H1 (cell line): ENCODE measurements at regions not wholly inside any gene's neighbourhood (a gene's known extent, or its start where the extent isn't known, plus 50 kb on each side); places are given as distances from the start of the nearest gene placed in this dataset.

ENCODE experiments used
- CTCF ChIA-PET: fragments of 300-600 bp; sonication (Branson Sonifier 250); formaldehyde crosslinking; loops from one replicate; lab custom pipeline; 2021; ENCODE audit not compliant: partially characterized antibody; lab: Charles Lee
- POLR2A ChIA-PET: fragments of 300-600 bp; sonication (Branson Sonifier 250); formaldehyde crosslinking; loops from one replicate; lab custom pipeline; 2021; ENCODE audit warnings: inconsistent platforms; ENCODE audit not compliant: partially characterized antibody; lab: Charles Lee
- DNase-seq, 2 experiments: peaks; one replicate each; pipeline versions ENCODE4 v3.0.0 to v3.0.0-alpha.2; 2010 to 2022; ENCODE audit warnings: low spot score in 2 of 2, low read depth in 1 of 2, mixed read lengths in 1 of 2
- FAIRE-seq: peaks from 2 replicates; lab custom pipeline; 2011; peaks lifted over from hg19 to GRCh38; lab: Jason Lieb, UNC
- H2AFZ ChIP-seq: 2 replicates; pipeline ENCODE4 v1.8.1; 2012; ENCODE audit warnings: low read length, inconsistent platforms
- H2AK5ac ChIP-seq: 2 replicates; pipeline ENCODE4 v1.6.1; 2013; ENCODE audit warnings: low read depth, low read length
- H2BK120ac ChIP-seq: replicated peaks from 2 replicates; pipeline ENCODE3; 2013; ENCODE audit warnings: low read depth, low read length, inconsistent platforms
- H2BK12ac ChIP-seq: 2 replicates; pipeline ENCODE4 v1.6.1; 2013; ENCODE audit warnings: low read depth, low read length
- H2BK15ac ChIP-seq: 2 replicates; pipeline ENCODE4 v1.6.1; 2013; ENCODE audit warnings: low read length
- H2BK20ac ChIP-seq: 2 replicates; pipeline ENCODE4 v1.6.1; 2013; ENCODE audit warnings: low read length
- H2BK5ac ChIP-seq: 2 replicates; pipeline ENCODE4 v1.6.1; 2013; ENCODE audit warnings: low read depth, low read length
- H3K14ac ChIP-seq: 2 replicates; pipeline ENCODE4 v1.6.1; 2013; ENCODE audit warnings: inconsistent platforms; ENCODE audit not compliant: insufficient read length
- H3K18ac ChIP-seq: 2 replicates; pipeline ENCODE4 v1.6.1; 2013; ENCODE audit warnings: low read length; ENCODE audit errors: extremely low read depth
- H3K23ac ChIP-seq: 2 replicates; pipeline ENCODE4 v1.6.1; 2013; ENCODE audit warnings: inconsistent platforms; ENCODE audit not compliant: insufficient read length
- H3K23me2 ChIP-seq: 2 replicates; pipeline ENCODE4 v1.6.1; 2013; ENCODE audit warnings: low read depth, low read length
- H3K27ac ChIP-seq: 2 replicates; pipeline ENCODE4 v1.6.1; 2011; ENCODE audit warnings: low read depth, low read length, inconsistent platforms
- H3K27me3 ChIP-seq, 4 experiments: replicated peaks in 1 of 4; 1 replicate in 1 of 4; 2 replicates in 3 of 4; pipeline versions ENCODE4 v1.6.1 to v1.8.1; 2011 to 2013; ENCODE audit warnings: low read length in 3 of 4, mild to moderate bottlenecking in 3 of 4, inconsistent platforms in 2 of 4, mixed read lengths in 2 of 4, moderate library complexity in 1 of 4; ENCODE audit not compliant: control insufficient read depth in 3 of 4, insufficient read depth in 3 of 4; ENCODE audit errors: extremely low read depth in 1 of 4
- H3K36me3 ChIP-seq, 4 experiments: 2 replicates each; pipeline versions ENCODE4 v1.6.1 to v1.8.1; 2011 to 2013; ENCODE audit warnings: mild to moderate bottlenecking in 4 of 4, low read length in 3 of 4, moderate library complexity in 2 of 4, control low read depth in 1 of 4, inconsistent platforms in 1 of 4; ENCODE audit not compliant: insufficient read depth in 4 of 4, control insufficient read depth in 2 of 4
- H3K4ac ChIP-seq: replicated peaks from 2 replicates; pipeline ENCODE3; 2013; ENCODE audit warnings: low read length, low read depth, mixed read lengths, inconsistent platforms; ENCODE audit not compliant: insufficient read length
- H3K4me1 ChIP-seq, 4 experiments: replicated peaks in 1 of 4; 1 replicate in 1 of 4; 2 replicates in 3 of 4; pipeline versions ENCODE4 v1.6.1 to v1.8.1; 2011 to 2013; ENCODE audit warnings: low read length in 3 of 4, inconsistent platforms in 2 of 4, mixed read lengths in 1 of 4; ENCODE audit not compliant: insufficient read depth in 4 of 4, control insufficient read depth in 3 of 4
- H3K4me2 ChIP-seq, 2 experiments: 2 replicates each; pipeline versions ENCODE4 v1.6.1 to v1.8.1; 2011 to 2013; ENCODE audit warnings: low read depth in 2 of 2, low read length in 2 of 2, control low read depth in 1 of 2, inconsistent platforms in 1 of 2, mild to moderate bottlenecking in 1 of 2; ENCODE audit not compliant: insufficient read depth in 1 of 2
- H3K4me3 ChIP-seq, 4 experiments: fragments of 200-600, 300-600 bp in 1 of 4; sonication (generic), shearing (Covaris generic), sonication (Bioruptor Twin) in 1 of 4; 2 replicates each; pipeline versions ENCODE4 v1.5.1 to v1.8.1; 2011 to 2016; ENCODE audit warnings: low read length in 4 of 4, low read depth in 3 of 4, control low read depth in 2 of 4, inconsistent platforms in 2 of 4, mild to moderate bottlenecking in 2 of 4, mixed read lengths in 1 of 4, moderate library complexity in 1 of 4; ENCODE audit not compliant: insufficient read depth in 2 of 4; ENCODE audit errors: extremely low read depth in 1 of 4
- H3K56ac ChIP-seq: replicated peaks from 2 replicates; pipeline ENCODE3; 2013; ENCODE audit warnings: low read depth, mild to moderate bottlenecking, mixed read lengths, low read length, inconsistent platforms; ENCODE audit not compliant: insufficient read length
- H3K79me1 ChIP-seq: 2 replicates; pipeline ENCODE4 v1.6.1; 2013; ENCODE audit warnings: low read depth, low read length, control low read depth
- H3K79me2 ChIP-seq, 2 experiments: 2 replicates each; pipeline versions ENCODE4 v1.6.1 to v1.8.1; 2012 to 2013; ENCODE audit warnings: low read length in 2 of 2, mild to moderate bottlenecking in 2 of 2, inconsistent platforms in 1 of 2; ENCODE audit not compliant: insufficient read depth in 2 of 2, control insufficient read depth in 1 of 2
- H3K9ac ChIP-seq, 4 experiments: replicated peaks in 1 of 4; 1 replicate in 1 of 4; 2 replicates in 3 of 4; pipeline versions ENCODE4 v1.6.1 to v1.8.1; 2011 to 2013; ENCODE audit warnings: low read depth in 3 of 4, low read length in 3 of 4, control low read depth in 2 of 4, mild to moderate bottlenecking in 2 of 4, moderate library complexity in 2 of 4, inconsistent platforms in 1 of 4; ENCODE audit errors: extremely low read depth in 1 of 4
- H3K9me3 ChIP-seq, 2 experiments: 2 replicates each; pipeline versions ENCODE4 v1.6.1 to v1.8.1; 2012 to 2013; ENCODE audit warnings: mild to moderate bottlenecking in 2 of 2, moderate library complexity in 2 of 2, control low read depth in 1 of 2, inconsistent platforms in 1 of 2, low read depth in 1 of 2, low read length in 1 of 2, mixed read lengths in 1 of 2; ENCODE audit not compliant: insufficient read depth in 2 of 2
- H4K20me1 ChIP-seq, 2 experiments: replicated peaks in 1 of 2; 2 replicates each; pipeline versions ENCODE3 to v1.8.1; 2011 to 2013; ENCODE audit warnings: inconsistent platforms in 2 of 2, low read length in 2 of 2, mild to moderate bottlenecking in 1 of 2; ENCODE audit not compliant: insufficient read depth in 2 of 2, control insufficient read depth in 1 of 2
- H4K5ac ChIP-seq: 2 replicates; pipeline ENCODE4 v1.6.1; 2013; ENCODE audit warnings: low read length, low read depth, mixed read lengths, inconsistent platforms; ENCODE audit not compliant: insufficient read length
- H4K8ac ChIP-seq: 2 replicates; pipeline ENCODE4 v1.8.0; 2013; ENCODE audit warnings: mild to moderate bottlenecking, moderate library complexity, low read length, inconsistent platforms; ENCODE audit not compliant: insufficient read depth; ENCODE audit errors: extremely low read depth
- H4K91ac ChIP-seq: replicated peaks from 2 replicates; pipeline ENCODE3; 2013; ENCODE audit warnings: low read length, mixed read lengths, inconsistent platforms; ENCODE audit not compliant: insufficient read length
- ASH2L ChIP-seq: fragments of 200-600, 300-600 bp; sonication (generic); IDR thresholded peaks from one replicate; pipeline ENCODE4 v1.7.1; 2017; ENCODE audit warnings: low read length
- ATF2 ChIP-seq: IDR thresholded peaks from 2 replicates; pipeline ENCODE4 v1.6.1; 2012; ENCODE audit warnings: low read length, inconsistent platforms
- CBX5 ChIP-seq: fragments of 300-800, 300-1000 bp; sonication (generic); IDR thresholded peaks from 2 replicates; pipeline ENCODE4 v1.7.1; 2016; ENCODE audit warnings: antibody characterized with exemption, low read length, low read depth
- CTBP2 ChIP-seq: IDR thresholded peaks from 2 replicates; pipeline ENCODE4 v1.7.0; 2011; ENCODE audit warnings: borderline replicate concordance, mild to moderate bottlenecking, moderate library complexity, mixed read lengths, low read length; ENCODE audit not compliant: insufficient read depth, insufficient read length
- E2F6 ChIP-seq: IDR thresholded peaks from 2 replicates; pipeline ENCODE4 v1.6.1; 2012; ENCODE audit warnings: inconsistent platforms
- GTF2F1 ChIP-seq: IDR thresholded peaks from 2 replicates; pipeline ENCODE4 v1.6.1; 2012; ENCODE audit warnings: low read depth, low read length, improper control_type of control experiment, borderline replicate concordance
- JUND ChIP-seq: IDR thresholded peaks from 2 replicates; pipeline ENCODE4 v1.6.1; 2011; ENCODE audit warnings: mild to moderate bottlenecking, improper control_type of control experiment, low read length
- KDM1A ChIP-seq: fragments of 200-600, 300-600 bp; sonication (generic); IDR thresholded peaks from 2 replicates; pipeline ENCODE4 v1.7.1; 2016; ENCODE audit warnings: mild to moderate bottlenecking, low read length, borderline replicate concordance
- MAFK ChIP-seq: IDR thresholded peaks from 2 replicates; pipeline ENCODE4 v1.6.1; 2012; ENCODE audit warnings: low read depth, mild to moderate bottlenecking, improper control_type of control experiment, low read length
- RFX5 ChIP-seq: IDR thresholded peaks from 2 replicates; pipeline ENCODE4 v1.6.1; 2011; ENCODE audit warnings: low read depth, low read length, improper control_type of control experiment, borderline replicate concordance
- SIN3A ChIP-seq, 2 experiments: IDR thresholded peaks in 1 of 2; conservative IDR thresholded peaks in 1 of 2; 2 replicates each; pipeline ENCODE4 v1.6.1; 2011 to 2012; ENCODE audit warnings: low read length in 2 of 2, improper control_type of control experiment in 1 of 2, low read depth in 1 of 2, mild to moderate bottlenecking in 1 of 2
- SP1 ChIP-seq: IDR thresholded peaks from 2 replicates; pipeline ENCODE4 v1.6.1; 2011; ENCODE audit warnings: low read depth, low read length
- TAF1 ChIP-seq: IDR thresholded peaks from 2 replicates; pipeline ENCODE4 v1.6.1; 2011; ENCODE audit warnings: mild to moderate bottlenecking, low read depth, low read length

- H2AFZ ChIP-seq, result no peak overlapping the region
- no peak for FAIRE-seq
- POLR2A ChIA-PET, result no interaction called here
- TF ChIP-seq ATF2 (no peak), MAFK (no peak), SP1 (no peak), KDM1A (no peak), SIN3A (conservative IDR thresholded peaks at IDR 0.05 in 1 of 2, IDR thresholded peaks at IDR 0.05 in 1 of 2; ENCODE audit: low read depth in 1 of 2, low read length in 2 of 2) (no peak), TAF1 (no peak), ASH2L (no peak), JUND (no peak), CBX5 (no peak), GTF2F1 (no peak), E2F6 (no peak), RFX5 (no peak), CTBP2 (no peak)
Observed at GRCh38 chr1:118503752-118504151, 318.7 kb upstream of the SPAG17 start.

More at GRCh38 chr1:118503752-118504151, 318.7 kb upstream of the SPAG17 start:
- H4K8ac ChIP-seq, result no peak overlapping the region
- no peak overlapping the region for H4K5ac ChIP-seq
- no peak overlapping the region for H2BK15ac ChIP-seq
- no peak overlapping the region for H4K91ac ChIP-seq
- H4K20me1 ChIP-seq, result no peaks in the 10 kb centered on the region
- no peaks in the 10 kb centered on the region for H3K79me2 ChIP-seq
- no peak overlapping the region for H3K18ac ChIP-seq
- H3K27ac ChIP-seq, result no peak overlapping the region
- no peak overlapping the region for H2BK120ac ChIP-seq
- H3K4ac ChIP-seq, result no peak overlapping the region
- no peak overlapping the region for H2BK20ac ChIP-seq
- H3K23ac ChIP-seq, result no peak overlapping the region
- peaks cover 0 to 4% (median 0%) of the 10 kb centered on the region in 4 experiments; a peak in 2 of 7 replicates for H3K4me1 ChIP-seq
- H3K23me2 ChIP-seq, result peaks cover 2% of the 10 kb centered on the region; the same call in 1 of the 2 replicates
- H3K4me3 ChIP-seq, result no peak overlapping the region
- H2BK5ac ChIP-seq, result no peak overlapping the region
- no peaks in the 10 kb centered on the region for H3K79me1 ChIP-seq
- no peak overlapping the region for H2AK5ac ChIP-seq
- no peaks in the 10 kb centered on the region for H3K27me3 ChIP-seq
- H3K14ac ChIP-seq, result no peak overlapping the region
- H3K36me3 ChIP-seq, result no peaks in the 10 kb centered on the region
- DNase-seq, result no peak
- H3K9me3 ChIP-seq, result no peaks in the 10 kb centered on the region
- no peak overlapping the region for H2BK12ac ChIP-seq
- no peak overlapping the region for H3K4me2 ChIP-seq
- H3K9ac ChIP-seq, result no peak overlapping the region
- H3K56ac ChIP-seq, result no peak overlapping the region
- CTCF ChIA-PET, result interaction anchor here (0.6 to 0.8 kb wide), 2 partner anchors 9 to 1008 kb away, joined by 3 read pairs; no protein-coding TSS in a partner anchor
